C4-2B (cell line): ENCODE measurements at regions not wholly inside any gene's neighbourhood (a gene's known extent, or its start where the extent isn't known, plus 50 kb on each side); places are given as distances from the start of the nearest gene placed in this dataset.

ENCODE experiments used
- H3K27ac ChIP-seq: fragments of 450-650 bp; 2 replicates; pipeline ENCODE4 v1.5.1; 2017
- CTCF ChIP-seq: fragments of 450-650 bp; conservative IDR thresholded peaks from 2 replicates; pipeline ENCODE4 v1.5.1; 2017; ENCODE audit warnings: mild to moderate bottlenecking
- ZFX ChIP-seq: fragments of 450-650 bp; IDR thresholded peaks from 2 replicates; pipeline ENCODE4 v1.6.1; 2017

DNA sequence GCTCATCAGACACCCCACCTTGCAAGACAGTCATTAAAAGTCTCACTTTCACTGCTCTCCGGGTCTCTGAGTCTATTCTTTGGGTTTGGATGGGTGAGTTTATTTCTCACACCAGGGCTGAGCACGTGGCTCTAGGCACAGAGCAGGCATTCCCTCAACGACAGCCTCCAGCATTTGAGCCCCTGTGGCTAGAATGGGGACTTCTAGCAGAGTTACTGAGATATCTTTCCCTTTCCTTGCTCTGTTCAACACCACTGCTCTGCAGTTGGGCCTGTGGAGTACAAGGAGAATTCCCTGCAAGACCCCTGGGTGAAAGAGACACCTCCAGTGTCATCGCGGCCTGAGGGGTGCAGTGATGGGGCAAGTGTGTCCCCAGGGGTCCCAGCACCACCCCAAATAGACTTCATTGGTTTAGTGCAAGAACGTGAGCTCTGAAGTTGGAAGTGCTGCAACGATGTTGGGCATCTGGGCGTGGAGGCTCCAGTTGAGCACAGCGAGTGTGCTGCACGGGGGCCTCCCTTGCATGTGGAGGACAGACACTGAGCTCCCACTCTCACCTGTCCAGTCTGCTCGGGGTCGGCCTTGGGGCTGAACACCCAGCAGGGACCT lies 184.1 kb upstream of the HS6ST1 start:
- TF ChIP-seq CTCF (no peak), ZFX (no peak)
- no peak overlapping the region for H3K27ac ChIP-seq

DNA sequence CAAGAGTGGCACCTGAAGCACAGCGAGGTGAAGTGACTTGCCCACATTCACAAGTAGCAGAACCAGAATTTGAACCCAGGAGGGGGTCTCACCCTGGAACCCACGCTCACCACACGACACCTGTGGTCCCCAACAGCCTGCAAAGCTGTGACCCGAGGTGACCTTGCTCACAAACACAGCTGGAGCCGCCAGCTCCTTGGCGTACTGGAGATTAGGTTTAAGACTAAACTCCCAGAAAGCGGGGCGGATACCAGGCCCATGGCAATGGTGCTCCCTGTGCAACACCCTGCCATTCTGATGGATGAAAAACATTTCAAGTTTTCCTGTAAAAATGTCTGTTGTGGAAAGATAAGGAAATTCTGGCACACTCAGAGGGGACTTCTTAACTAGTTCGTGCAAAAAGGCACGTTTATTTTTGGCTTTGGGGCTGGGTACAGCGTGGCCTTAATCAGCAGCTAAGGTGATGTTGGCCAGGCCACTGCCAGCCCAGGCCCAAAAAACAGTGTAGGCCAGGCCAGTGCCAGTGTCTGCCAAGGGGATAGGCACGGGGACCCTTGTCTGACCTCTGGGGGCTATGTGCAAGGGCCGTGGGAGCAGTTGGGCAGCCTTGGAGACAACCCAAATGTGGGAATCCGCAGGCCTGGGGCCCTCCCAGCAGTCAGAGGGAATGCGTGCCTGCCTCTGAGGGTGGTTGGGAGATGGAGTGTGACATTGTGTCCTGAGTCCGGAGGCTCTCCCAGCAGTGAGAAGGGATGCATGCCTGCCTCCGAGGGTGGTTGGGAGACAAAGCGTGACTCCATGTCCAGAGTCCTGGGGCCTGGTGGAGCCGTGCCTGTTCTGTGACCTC lies 185.0 kb upstream of the HS6ST1 start:
- TF ChIP-seq CTCF (no peak), ZFX (no peak)

DNA sequence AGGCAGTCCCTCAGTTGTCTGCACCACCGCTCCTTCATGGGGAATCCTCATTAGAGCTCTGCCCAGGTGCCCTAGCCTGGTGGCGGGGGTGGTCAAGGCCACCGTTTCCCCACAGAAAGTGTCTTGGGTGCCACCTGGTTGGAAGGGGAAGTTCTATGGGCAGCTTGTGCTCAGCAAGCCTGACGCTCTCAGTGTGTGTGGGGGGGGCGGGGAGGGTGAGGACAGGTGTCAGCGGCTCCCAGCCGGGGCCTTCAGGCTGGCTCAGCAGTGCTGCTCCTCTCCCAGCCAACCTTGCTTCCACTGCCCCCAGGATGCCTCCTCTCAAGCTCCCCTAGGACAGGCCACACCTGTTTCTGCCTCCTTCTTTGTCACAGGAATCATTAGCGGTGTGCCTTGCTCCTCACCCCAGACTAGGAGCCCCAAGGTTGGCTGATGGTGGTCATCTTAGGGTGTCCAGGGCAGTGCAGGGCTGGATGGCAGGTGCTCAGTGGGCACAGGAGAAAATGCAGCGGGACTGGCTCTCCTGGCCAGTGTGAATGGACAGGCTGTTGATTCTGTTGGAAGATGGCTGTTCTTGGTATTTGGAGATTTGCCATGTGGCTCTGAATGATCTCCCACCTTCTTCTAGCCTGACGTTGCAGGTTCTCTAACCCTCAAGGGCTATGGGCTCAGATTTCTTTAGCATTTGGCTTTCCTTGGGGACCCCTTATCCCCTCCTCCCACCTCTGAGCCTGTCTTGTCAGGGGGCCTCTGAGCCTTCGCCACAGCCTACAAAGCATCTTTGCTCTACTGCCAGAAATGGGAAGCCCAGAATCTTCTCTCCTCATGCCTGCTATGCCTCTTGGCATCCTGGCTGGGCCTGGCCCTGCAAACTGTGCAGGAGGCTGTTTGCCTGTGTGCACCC lies 185.8 kb upstream of the HS6ST1 start:
- H3K27ac ChIP-seq: no peak overlapping the region
- TF ChIP-seq ZFX: no peak
- no peak for TF ChIP-seq CTCF

More for the DNA sequence above, 185.0 kb upstream of the HS6ST1 start:
- H3K27ac ChIP-seq: no peak overlapping the region

DNA sequence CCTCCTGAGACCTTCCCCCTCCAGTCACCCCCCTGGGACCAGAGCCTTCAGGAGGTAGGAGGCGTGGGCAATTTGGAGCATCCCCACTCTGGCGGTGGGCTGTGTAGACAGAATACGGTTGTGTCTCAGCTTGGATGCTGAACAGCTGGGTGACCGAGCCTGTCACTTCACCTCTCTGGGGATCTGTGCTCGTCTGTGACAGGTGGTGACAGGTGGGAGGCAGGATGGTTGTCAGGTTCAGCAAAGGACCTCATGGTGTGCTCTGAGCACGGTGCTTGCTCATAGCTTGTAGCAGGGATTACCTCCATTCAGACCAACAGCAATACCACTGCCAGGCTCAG lies 186.5 kb upstream of the HS6ST1 start:
- TF ChIP-seq CTCF: no peak
- no peak for TF ChIP-seq ZFX
- H3K27ac ChIP-seq: no peak overlapping the region

DNA sequence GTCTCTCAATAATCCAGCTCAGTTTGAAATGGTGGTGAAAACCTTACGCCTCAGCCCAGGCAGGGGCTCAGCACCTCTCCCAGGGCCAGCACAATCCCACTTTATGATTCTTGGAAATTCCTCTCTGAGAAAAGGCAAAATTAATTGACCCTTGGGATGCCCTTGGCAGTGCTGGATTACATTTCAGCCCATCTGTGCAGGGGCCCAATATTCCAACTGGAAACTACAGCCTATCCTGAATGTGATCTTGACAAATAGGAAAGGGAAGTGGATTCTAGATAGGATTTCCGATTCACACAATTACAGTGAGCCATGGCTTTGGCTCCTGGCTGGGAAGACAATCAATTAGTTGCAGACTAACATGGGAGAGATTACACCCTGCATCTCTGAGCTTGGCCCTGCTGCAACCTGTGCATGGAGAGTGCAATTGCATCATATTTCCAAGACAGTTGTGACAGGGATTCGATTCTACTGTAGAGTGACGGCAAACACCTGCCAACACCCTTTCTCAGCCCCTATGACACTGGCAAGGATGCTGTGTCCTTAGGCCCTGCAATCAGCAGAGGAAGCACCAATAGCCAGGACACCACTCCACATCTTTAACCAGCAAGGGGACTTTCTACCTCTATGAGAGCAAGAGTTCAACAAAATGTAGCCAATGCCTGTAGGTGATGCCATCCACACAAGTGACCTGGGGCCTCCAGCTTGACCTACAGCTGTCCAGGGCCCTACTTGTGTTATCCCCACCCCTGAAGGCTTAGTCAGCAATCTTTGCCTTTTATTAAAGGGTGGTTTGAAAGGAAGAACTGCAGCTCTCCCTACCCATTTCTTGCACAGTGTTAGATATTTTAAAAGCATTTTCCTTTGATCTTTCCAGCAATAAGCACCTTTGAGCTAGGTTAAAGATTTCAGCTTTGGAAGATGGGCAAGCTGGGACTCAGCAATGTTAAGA lies 187.2 kb upstream of the HS6ST1 start:
- TF ChIP-seq CTCF (no peak), ZFX (no peak)

DNA sequence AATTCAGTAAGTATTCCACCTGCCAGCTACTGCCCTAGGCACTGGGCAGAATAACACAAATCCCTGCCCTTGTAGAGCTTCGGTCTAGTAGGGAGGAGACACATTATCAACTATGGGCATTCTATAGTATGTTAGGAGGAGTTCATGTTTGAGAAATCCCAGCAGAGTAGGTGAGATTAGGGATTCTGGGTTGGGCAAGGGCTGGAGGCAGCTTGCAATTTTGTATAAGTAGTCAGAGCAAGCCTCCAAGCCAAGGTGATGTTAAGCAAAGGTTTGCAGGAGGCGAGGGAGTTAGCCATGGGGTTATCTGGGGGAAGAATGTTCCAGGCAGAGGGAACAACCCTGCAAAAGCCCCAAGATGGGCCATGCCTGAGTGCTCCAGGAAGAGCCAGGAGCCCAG lies 187.9 kb upstream of the HS6ST1 start:
- TF ChIP-seq CTCF: no peak
- TF ChIP-seq ZFX: no peak
- no peak overlapping the region for H3K27ac ChIP-seq

More for the DNA sequence above, 187.2 kb upstream of the HS6ST1 start:
- no peak overlapping the region for H3K27ac ChIP-seq
